SK-N-MC (cell line): ENCODE measurements at regions not wholly inside any gene's neighbourhood (a gene's known extent, or its start where the extent isn't known, plus 50 kb on each side); places are given as distances from the start of the nearest gene placed in this dataset.

Experiments used
- EZH2 ChIP-seq: fragments of 200-600 bp; sonication (generic); IDR thresholded peaks from one replicate; pipeline ENCODE4 v1.6.1; 2017; ENCODE audit warnings: antibody characterized with exemption
- POLR2AphosphoS5 ChIP-seq: IDR thresholded peaks from 2 replicates; pipeline ENCODE4 v1.6.1; 2012; ENCODE audit warnings: mild to moderate bottlenecking, low read depth, low read length, borderline replicate concordance

DNA sequence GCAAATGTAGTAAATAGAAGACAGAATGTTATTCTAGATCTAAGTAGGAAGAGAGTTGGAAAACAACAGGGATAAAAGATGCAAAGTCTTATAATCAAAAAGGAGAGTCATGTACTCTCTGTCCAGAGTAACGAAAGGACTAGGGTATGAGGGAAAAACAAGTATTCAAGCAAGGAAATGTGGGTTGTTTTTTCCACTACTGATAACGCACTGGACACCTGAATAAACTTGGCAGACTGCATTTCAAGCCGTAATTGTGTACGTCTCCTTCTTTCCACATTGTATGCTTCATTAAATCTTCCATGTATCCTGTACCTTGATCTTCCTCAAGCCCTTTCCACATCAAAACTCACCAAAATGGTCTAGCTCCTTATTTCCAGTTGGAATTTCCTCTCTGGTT lies 420.6 kb downstream of the ZEB2 start:
- TF ChIP-seq EZH2 (no peak), POLR2AphosphoS5 (no peak)
